ENCODE measurements at regions not wholly inside any gene's neighbourhood (a gene's known extent, or its start where the extent isn't known, plus 50 kb on each side); places are given as distances from the start of the nearest gene placed in this dataset.

DNA sequence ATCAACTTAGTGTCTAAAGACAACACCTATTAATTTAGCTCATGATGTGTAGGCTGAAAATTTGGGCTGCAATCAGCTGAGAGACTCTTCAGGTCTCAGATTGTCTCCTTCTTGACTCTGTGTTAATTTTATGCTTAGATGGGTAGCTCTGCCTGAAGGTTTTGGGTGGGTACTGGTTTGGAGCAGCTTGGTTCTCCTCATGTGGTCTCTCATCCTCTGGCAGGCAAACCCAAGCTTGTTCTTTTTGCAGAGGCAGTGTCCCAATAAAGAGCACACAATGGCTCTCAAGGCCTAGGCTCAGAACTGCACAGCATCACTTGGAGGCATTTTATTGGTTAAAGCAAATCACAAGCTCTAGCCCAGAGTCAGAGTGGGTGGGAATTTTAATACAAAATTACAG, 280.6 kb downstream of the BTBD3 start:
- TF ChIP-seq, protein P1, sequence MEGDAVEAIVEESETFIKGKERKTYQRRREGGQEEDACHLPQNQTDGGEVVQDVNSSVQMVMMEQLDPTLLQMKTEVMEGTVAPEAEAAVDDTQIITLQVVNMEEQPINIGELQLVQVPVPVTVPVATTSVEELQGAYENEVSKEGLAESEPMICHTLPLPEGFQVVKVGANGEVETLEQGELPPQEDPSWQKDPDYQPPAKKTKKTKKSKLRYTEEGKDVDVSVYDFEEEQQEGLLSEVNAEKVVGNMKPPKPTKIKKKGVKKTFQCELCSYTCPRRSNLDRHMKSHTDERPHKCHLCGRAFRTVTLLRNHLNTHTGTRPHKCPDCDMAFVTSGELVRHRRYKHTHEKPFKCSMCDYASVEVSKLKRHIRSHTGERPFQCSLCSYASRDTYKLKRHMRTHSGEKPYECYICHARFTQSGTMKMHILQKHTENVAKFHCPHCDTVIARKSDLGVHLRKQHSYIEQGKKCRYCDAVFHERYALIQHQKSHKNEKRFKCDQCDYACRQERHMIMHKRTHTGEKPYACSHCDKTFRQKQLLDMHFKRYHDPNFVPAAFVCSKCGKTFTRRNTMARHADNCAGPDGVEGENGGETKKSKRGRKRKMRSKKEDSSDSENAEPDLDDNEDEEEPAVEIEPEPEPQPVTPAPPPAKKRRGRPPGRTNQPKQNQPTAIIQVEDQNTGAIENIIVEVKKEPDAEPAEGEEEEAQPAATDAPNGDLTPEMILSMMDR (IDR thresholded peaks at IDR 0.05; ENCODE audit: low read depth, low read length, missing control alignments): no peak
- H3K4me3 ChIP-seq (ENCODE audit: low read depth, low read length): no peak overlapping the region
- no peaks in the 10 kb centered on the region for H3K27me3 ChIP-seq (replicated peaks)
- in situ Hi-C loops (cut with HindIII; ENCODE audit: low pct_ligation_motif_present, low sequenced_read_pairs): no loop called here
- no peak overlapping the region for H3K27ac ChIP-seq
- DNase-seq: no peak
- no peaks in the 10 kb centered on the region for H3K36me3 ChIP-seq (replicated peaks)

DNA sequence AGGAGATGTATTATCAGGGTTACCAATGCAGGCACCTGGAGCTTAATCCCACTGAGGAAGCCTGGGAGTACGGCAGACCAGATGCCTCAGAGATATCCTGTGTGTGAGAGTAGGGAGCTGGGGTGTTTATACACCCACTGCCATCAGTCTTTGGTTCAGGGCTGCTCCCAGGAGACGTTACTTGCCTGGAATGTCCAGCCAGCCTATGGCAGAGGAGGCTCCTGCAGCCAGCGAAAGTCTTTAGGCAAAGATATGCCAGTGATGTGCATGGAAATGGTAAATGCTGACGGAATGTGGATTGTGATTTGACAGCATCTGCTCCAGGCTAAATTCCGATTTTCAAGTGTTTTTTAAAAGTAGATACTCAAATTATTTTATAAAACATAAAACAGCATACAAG, 282.0 kb downstream of the BTBD3 start:
- H3K27me3 ChIP-seq (replicated peaks): no peaks in the 10 kb centered on the region
- TF ChIP-seq, protein P1 (IDR thresholded peaks at IDR 0.05; ENCODE audit: low read depth, low read length, missing control alignments): no peak
- no peaks in the 10 kb centered on the region for H3K36me3 ChIP-seq (replicated peaks)
- H3K27ac ChIP-seq: no peak overlapping the region
- in situ Hi-C loops (cut with HindIII; ENCODE audit: low pct_ligation_motif_present, low sequenced_read_pairs): no loop called here
- DNase-seq: no peak
- no peak overlapping the region for H3K4me3 ChIP-seq (ENCODE audit: low read depth, low read length)

DNA sequence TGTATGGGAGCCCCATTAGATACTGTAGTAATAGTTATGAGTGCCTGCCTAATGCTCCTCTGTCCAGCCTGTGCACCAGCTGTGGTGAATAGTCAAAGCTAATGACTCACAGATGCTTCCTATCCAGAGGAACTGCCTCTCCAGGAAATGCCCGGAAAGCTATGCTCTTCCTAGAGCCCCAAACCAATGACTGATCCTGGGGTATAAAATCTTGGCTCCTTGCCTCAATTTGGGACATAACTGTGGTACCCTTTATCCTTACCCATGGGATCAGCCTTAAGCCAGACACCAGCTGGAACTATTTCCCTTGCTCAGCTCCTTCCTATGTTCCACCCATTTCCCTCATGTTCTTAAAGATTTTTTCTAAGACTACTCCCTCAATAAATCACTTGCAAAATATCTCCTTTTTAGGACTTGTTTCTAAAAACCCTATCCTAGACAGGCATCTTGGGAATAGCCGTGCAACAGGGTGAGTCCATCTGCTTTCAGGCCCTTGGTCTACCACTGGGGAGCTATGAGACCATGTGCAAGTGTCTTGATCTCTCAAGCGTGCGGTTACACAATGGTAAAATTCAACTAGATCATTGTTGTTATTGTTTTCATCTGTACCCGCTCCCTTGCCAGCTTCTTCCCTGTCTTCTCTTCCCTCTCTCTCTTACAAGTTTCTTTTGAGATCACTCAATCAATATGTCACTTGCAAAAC, 283.7 kb downstream of the BTBD3 start:
- Histone ChIP-seq H3K36me3 (replicated peaks) (no peaks in the 10 kb centered on the region), H3K27ac (no peak overlapping the region), H3K27me3 (replicated peaks) (no peaks in the 10 kb centered on the region), H3K4me3 (ENCODE audit: low read depth, low read length) (no peak overlapping the region)
- TF ChIP-seq, protein P1 (IDR thresholded peaks at IDR 0.05; ENCODE audit: low read depth, low read length, missing control alignments): no peak
- in situ Hi-C loops (cut with HindIII; ENCODE audit: low pct_ligation_motif_present, low sequenced_read_pairs): no loop called here
- peak; percentile 2 for DNase-seq

DNA sequence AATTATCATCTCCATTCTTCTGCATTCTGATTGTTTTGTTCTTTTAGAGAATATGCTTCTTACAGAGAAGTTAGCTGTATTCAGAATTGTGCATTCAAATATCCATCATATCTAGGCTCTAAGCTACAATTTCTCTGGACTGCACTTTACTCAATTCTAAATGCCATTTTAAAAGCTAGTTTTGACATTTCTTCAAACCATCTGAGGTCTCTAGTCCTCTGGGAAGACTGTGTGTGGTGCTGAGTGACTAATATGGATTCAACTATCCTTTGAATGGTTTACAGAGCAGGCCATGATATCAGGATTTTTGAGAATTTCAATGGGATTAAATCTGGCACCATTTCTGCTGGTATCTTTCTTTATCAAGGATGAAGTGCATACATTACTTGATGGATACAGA, 285.7 kb downstream of the BTBD3 start:
- Histone ChIP-seq H3K36me3 (replicated peaks) (no peaks in the 10 kb centered on the region), H3K4me3 (ENCODE audit: low read depth, low read length) (no peak overlapping the region), H3K27ac (no peak overlapping the region), H3K27me3 (replicated peaks) (no peaks in the 10 kb centered on the region)
- no peak for DNase-seq
- TF ChIP-seq, protein P1 (IDR thresholded peaks at IDR 0.05; ENCODE audit: low read depth, low read length, missing control alignments): no peak
- in situ Hi-C loops (cut with HindIII; ENCODE audit: low pct_ligation_motif_present, low sequenced_read_pairs): no loop called here

DNA sequence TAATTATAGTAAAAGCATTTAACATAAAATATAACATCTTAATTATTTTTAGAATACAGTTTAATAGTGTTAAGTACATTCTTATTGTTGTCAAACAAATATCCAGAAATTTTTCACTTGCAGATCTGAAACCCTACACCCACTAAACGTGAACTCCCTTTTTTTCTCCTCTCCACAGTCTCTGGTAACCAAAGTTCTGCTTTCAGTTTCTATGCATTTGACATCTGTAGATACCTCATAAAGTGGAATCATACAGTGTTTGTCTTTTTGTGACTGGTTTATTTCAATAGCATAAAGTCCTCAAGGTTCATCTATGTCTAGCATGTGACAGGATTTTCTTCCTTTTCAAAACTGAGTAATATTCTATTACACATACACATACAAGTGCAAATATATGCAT, 286.3 kb downstream of the BTBD3 start:
- no peak overlapping the region for H3K27ac ChIP-seq
- no peak overlapping the region for H3K4me3 ChIP-seq (ENCODE audit: low read depth, low read length)
- no peak for DNase-seq
- in situ Hi-C loops (cut with HindIII; ENCODE audit: low pct_ligation_motif_present, low sequenced_read_pairs): no loop called here
- H3K36me3 ChIP-seq (replicated peaks): no peaks in the 10 kb centered on the region
- H3K27me3 ChIP-seq (replicated peaks): no peaks in the 10 kb centered on the region
- TF ChIP-seq, protein P1 (IDR thresholded peaks at IDR 0.05; ENCODE audit: low read depth, low read length, missing control alignments): no peak

DNA sequence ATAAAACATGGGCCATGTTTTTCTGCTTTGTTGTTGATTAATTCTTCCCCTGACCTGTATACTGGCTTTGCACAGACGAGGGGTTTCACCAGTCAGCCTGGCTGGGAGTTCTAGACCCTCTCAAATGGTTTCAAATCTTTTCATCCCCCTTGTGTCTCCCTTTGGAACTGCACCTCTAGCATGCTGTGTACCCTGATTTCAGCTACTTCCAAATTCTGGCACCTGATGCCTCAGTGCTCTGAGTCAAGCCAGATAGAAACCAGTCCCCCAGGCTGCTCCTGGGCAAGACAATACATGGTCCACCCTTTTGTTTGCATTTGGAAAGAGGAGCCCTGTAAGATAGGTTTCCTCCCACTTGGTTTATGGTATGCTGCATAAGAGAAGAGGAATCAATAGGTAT, 290.2 kb downstream of the BTBD3 start:
- TF ChIP-seq, protein P1 (IDR thresholded peaks at IDR 0.05; ENCODE audit: low read depth, low read length, missing control alignments): peak; percentile 83
- in situ Hi-C loops (cut with HindIII; ENCODE audit: low pct_ligation_motif_present, low sequenced_read_pairs): no loop called here
- Histone ChIP-seq H3K27ac (no peak overlapping the region), H3K36me3 (replicated peaks) (no peaks in the 10 kb centered on the region), H3K27me3 (replicated peaks) (no peaks in the 10 kb centered on the region), H3K4me3 (ENCODE audit: low read depth, low read length) (no peak overlapping the region)
- peak; percentile 31 for DNase-seq

Data from brain microvascular endothelial cell (primary cell).